ENCODE measurements at regions not wholly inside any gene's neighbourhood (a gene's known extent, or its start where the extent isn't known, plus 50 kb on each side); places are given as distances from the start of the nearest gene placed in this dataset.
"Not testable (repeated sequence)": the region's sequence is repeated elsewhere in the genome, so short reads cannot be mapped to it uniquely, and the experiment has no call there.

GRCh38 chr10:91091780-91092179, 128.7 kb upstream of the PCGF5 start:
- H3K4me3 ChIP-seq (ENCODE audit: low read depth, low read length): no peak overlapping the region
- no peak for DNase-seq (ENCODE audit: low read depth)
- POLR2A ChIA-PET: no interaction called here
- H3K27me3 ChIP-seq (ENCODE audit: control insufficient read depth, insufficient read depth, low read length): no peaks in the 10 kb centered on the region; the same call in none of the 2 replicates
- CTCF ChIA-PET: interaction anchor here (1.3 to 4.5 kb wide), 2 partner anchors 21 to 160 kb away, joined by 4 to 24 read pairs; no protein-coding TSS in a partner anchor
- H3K36me3 ChIP-seq (ENCODE audit: control insufficient read depth, insufficient read depth, low read length): no peaks in the 10 kb centered on the region
- no peak for TF ChIP-seq CTCF (IDR thresholded peaks at IDR 0.05; ENCODE audit: insufficient read depth, low read depth, low read length)

GRCh38 chr10:91096274-91096673, 124.2 kb upstream of the PCGF5 start:
- ChIA-PET CTCF (no interaction called here), POLR2A (no interaction called here)
- no peaks in the 10 kb centered on the region for H3K36me3 ChIP-seq (ENCODE audit: control insufficient read depth, insufficient read depth, low read length)
- no peak for TF ChIP-seq CTCF (IDR thresholded peaks at IDR 0.05; ENCODE audit: insufficient read depth, low read depth, low read length)
- no peak for DNase-seq (ENCODE audit: low read depth)
- no peaks in the 10 kb centered on the region; the same call in none of the 2 replicates for H3K27me3 ChIP-seq (ENCODE audit: control insufficient read depth, insufficient read depth, low read length)
- H3K4me3 ChIP-seq (ENCODE audit: low read depth, low read length): no peak overlapping the region

GRCh38 chr10:91097313-91097712, 123.2 kb upstream of the PCGF5 start:
- no peak overlapping the region for H3K4me3 ChIP-seq (ENCODE audit: low read depth, low read length)
- POLR2A ChIA-PET: no interaction called here
- peaks cover 1% of the 10 kb centered on the region; the same call in 1 of the 2 replicates for H3K27me3 ChIP-seq (ENCODE audit: control insufficient read depth, insufficient read depth, low read length)
- CTCF ChIA-PET: no interaction called here
- no peak for TF ChIP-seq CTCF (IDR thresholded peaks at IDR 0.05; ENCODE audit: insufficient read depth, low read depth, low read length)
- H3K36me3 ChIP-seq (ENCODE audit: control insufficient read depth, insufficient read depth, low read length): no peaks in the 10 kb centered on the region
- no peak for DNase-seq (ENCODE audit: low read depth)

GRCh38 chr10:91098021-91098420, 122.4 kb upstream of the PCGF5 start:
- H3K36me3 ChIP-seq (ENCODE audit: control insufficient read depth, insufficient read depth, low read length); H3K4me3 ChIP-seq (ENCODE audit: low read depth, low read length); DNase-seq (ENCODE audit: low read depth); H3K27me3 ChIP-seq (ENCODE audit: control insufficient read depth, insufficient read depth, low read length); POLR2A ChIA-PET: not testable (repeated sequence)
- CTCF ChIA-PET: interaction anchor here (1.0 kb wide), 1 partner anchor 151 kb away, joined by 3 read pairs; no protein-coding TSS in a partner anchor

GRCh38 chr10:91103384-91104192, 116.9 kb upstream of the PCGF5 start:
- Histone ChIP-seq H3K36me3 (ENCODE audit: control insufficient read depth, insufficient read depth, low read length) (no peaks in the 10 kb centered on the region), H3K4me3 (ENCODE audit: low read depth, low read length) (no peak overlapping the region), H3K27me3 (ENCODE audit: control insufficient read depth, insufficient read depth, low read length) (peaks cover 5% of the 10 kb centered on the region; the same call in 1 of the 2 replicates)
- ChIA-PET CTCF (no interaction called here), POLR2A (no interaction called here)
- no peak for TF ChIP-seq CTCF (IDR thresholded peaks at IDR 0.05; ENCODE audit: insufficient read depth, low read depth, low read length)
- no peak for DNase-seq (ENCODE audit: low read depth)

All from BJ (cell line).